ENCODE measurements at regions not wholly inside any gene's neighbourhood (a gene's known extent, or its start where the extent isn't known, plus 50 kb on each side); places are given as distances from the start of the nearest gene placed in this dataset.

DNA sequence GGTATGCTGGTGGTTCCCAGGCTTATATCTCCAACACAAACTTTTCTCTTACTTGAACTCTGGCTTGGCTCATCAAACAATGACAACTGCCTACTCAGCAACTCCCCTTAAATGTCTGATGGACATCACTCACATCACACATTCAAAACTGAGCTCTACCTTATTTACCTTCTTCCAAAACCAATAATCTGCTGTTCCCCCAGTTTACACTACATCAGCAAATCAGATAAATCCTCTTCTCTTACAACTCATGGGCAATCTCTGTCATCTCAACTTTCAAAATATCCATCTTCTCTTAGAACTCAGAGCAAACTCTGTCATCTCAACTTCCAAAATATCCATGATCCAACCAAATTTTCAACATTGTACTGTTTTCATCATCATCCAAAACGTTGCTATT is 2347.9 kb upstream of the ACO1 start:
- Histone ChIP-seq H3K18ac (ENCODE audit: extremely low read depth, low read length) (no peak overlapping the region), H3K27me3 (replicated peaks in 1 of 4; ENCODE audit: control insufficient read depth in 3 of 4, extremely low read depth in 1 of 4, insufficient read depth in 3 of 4, low read length in 3 of 4) (no peaks in the 10 kb centered on the region), H3K56ac (replicated peaks; ENCODE audit: insufficient read length, low read depth, low read length) (no peak overlapping the region), H2BK12ac (ENCODE audit: low read depth, low read length) (no peak overlapping the region), H3K27ac (ENCODE audit: low read depth, low read length) (no peak overlapping the region), H3K4me1 (replicated peaks in 1 of 4; ENCODE audit: control insufficient read depth in 3 of 4, insufficient read depth in 4 of 4, low read length in 3 of 4) (no peaks in the 10 kb centered on the region), H2BK5ac (ENCODE audit: low read depth, low read length) (no peak overlapping the region), H2BK15ac (ENCODE audit: low read length) (no peak overlapping the region), H3K23ac (ENCODE audit: insufficient read length) (no peak overlapping the region), H3K9me3 (ENCODE audit: insufficient read depth in 2 of 2, low read depth in 1 of 2, low read length in 1 of 2) (0 out of 4 replicates have a peak, but pooled peaks cover 0 to 3% of the 10 kb centered on the region in 2 experiments), H3K4me3 (ENCODE audit: extremely low read depth in 1 of 4, insufficient read depth in 2 of 4, low read depth in 3 of 4, low read length in 4 of 4) (no peak overlapping the region), H3K23me2 (ENCODE audit: low read depth, low read length) (no peaks in the 10 kb centered on the region), H3K9ac (replicated peaks in 1 of 4; ENCODE audit: extremely low read depth in 1 of 4, low read depth in 3 of 4, low read length in 3 of 4) (no peak overlapping the region), H3K4ac (replicated peaks; ENCODE audit: insufficient read length, low read depth, low read length) (no peak overlapping the region), H3K14ac (ENCODE audit: insufficient read length) (no peak overlapping the region), H2BK120ac (replicated peaks; ENCODE audit: low read depth, low read length) (no peak overlapping the region), H3K79me2 (ENCODE audit: control insufficient read depth in 1 of 2, insufficient read depth in 2 of 2, low read length in 2 of 2) (no peaks in the 10 kb centered on the region), H3K4me2 (ENCODE audit: insufficient read depth in 1 of 2, low read depth in 2 of 2, low read length in 2 of 2) (no peak overlapping the region), H3K79me1 (ENCODE audit: low read depth, low read length) (no peaks in the 10 kb centered on the region), H4K8ac (ENCODE audit: extremely low read depth, insufficient read depth, low read length) (no peak overlapping the region), H3K36me3 (ENCODE audit: control insufficient read depth in 2 of 4, insufficient read depth in 4 of 4, low read length in 3 of 4) (no peaks in the 10 kb centered on the region), H2AFZ (ENCODE audit: low read length) (no peak overlapping the region), H4K91ac (replicated peaks; ENCODE audit: insufficient read length, low read length) (no peak overlapping the region), H4K5ac (ENCODE audit: insufficient read length, low read depth, low read length) (no peak overlapping the region), H2AK5ac (ENCODE audit: low read depth, low read length) (no peak overlapping the region), H2BK20ac (ENCODE audit: low read length) (no peak overlapping the region), H4K20me1 (replicated peaks in 1 of 2; ENCODE audit: control insufficient read depth in 1 of 2, insufficient read depth in 2 of 2, low read length in 2 of 2) (no peaks in the 10 kb centered on the region)
- WGBS, 2 experiments (ENCODE audit: extremely low coverage in 1 of 2, insufficient coverage in 1 of 2, insufficient read length in 1 of 2, insufficient replicate concordance in 2 of 2, low coverage in 1 of 2, low lambda C conversion rate in 2 of 2, missing lambda C conversion rate in 1 of 2), result 95% methylated on average over 1 of the region's 1 CpG; no CpG with 5 or more reads in 1 of the 2 experiments
- ChIA-PET POLR2A (ENCODE audit: partially characterized antibody) (no interaction called here), CTCF (ENCODE audit: partially characterized antibody) (interaction anchor here (0.6 kb wide), 1 partner anchor 307 kb away, joined by 5 read pairs; no protein-coding TSS in a partner anchor)
- DNase-seq (ENCODE audit: low read depth in 1 of 2, low spot score in 2 of 2), result no peak
- FAIRE-seq, result no peak
- TF ChIP-seq, protein P1, sequence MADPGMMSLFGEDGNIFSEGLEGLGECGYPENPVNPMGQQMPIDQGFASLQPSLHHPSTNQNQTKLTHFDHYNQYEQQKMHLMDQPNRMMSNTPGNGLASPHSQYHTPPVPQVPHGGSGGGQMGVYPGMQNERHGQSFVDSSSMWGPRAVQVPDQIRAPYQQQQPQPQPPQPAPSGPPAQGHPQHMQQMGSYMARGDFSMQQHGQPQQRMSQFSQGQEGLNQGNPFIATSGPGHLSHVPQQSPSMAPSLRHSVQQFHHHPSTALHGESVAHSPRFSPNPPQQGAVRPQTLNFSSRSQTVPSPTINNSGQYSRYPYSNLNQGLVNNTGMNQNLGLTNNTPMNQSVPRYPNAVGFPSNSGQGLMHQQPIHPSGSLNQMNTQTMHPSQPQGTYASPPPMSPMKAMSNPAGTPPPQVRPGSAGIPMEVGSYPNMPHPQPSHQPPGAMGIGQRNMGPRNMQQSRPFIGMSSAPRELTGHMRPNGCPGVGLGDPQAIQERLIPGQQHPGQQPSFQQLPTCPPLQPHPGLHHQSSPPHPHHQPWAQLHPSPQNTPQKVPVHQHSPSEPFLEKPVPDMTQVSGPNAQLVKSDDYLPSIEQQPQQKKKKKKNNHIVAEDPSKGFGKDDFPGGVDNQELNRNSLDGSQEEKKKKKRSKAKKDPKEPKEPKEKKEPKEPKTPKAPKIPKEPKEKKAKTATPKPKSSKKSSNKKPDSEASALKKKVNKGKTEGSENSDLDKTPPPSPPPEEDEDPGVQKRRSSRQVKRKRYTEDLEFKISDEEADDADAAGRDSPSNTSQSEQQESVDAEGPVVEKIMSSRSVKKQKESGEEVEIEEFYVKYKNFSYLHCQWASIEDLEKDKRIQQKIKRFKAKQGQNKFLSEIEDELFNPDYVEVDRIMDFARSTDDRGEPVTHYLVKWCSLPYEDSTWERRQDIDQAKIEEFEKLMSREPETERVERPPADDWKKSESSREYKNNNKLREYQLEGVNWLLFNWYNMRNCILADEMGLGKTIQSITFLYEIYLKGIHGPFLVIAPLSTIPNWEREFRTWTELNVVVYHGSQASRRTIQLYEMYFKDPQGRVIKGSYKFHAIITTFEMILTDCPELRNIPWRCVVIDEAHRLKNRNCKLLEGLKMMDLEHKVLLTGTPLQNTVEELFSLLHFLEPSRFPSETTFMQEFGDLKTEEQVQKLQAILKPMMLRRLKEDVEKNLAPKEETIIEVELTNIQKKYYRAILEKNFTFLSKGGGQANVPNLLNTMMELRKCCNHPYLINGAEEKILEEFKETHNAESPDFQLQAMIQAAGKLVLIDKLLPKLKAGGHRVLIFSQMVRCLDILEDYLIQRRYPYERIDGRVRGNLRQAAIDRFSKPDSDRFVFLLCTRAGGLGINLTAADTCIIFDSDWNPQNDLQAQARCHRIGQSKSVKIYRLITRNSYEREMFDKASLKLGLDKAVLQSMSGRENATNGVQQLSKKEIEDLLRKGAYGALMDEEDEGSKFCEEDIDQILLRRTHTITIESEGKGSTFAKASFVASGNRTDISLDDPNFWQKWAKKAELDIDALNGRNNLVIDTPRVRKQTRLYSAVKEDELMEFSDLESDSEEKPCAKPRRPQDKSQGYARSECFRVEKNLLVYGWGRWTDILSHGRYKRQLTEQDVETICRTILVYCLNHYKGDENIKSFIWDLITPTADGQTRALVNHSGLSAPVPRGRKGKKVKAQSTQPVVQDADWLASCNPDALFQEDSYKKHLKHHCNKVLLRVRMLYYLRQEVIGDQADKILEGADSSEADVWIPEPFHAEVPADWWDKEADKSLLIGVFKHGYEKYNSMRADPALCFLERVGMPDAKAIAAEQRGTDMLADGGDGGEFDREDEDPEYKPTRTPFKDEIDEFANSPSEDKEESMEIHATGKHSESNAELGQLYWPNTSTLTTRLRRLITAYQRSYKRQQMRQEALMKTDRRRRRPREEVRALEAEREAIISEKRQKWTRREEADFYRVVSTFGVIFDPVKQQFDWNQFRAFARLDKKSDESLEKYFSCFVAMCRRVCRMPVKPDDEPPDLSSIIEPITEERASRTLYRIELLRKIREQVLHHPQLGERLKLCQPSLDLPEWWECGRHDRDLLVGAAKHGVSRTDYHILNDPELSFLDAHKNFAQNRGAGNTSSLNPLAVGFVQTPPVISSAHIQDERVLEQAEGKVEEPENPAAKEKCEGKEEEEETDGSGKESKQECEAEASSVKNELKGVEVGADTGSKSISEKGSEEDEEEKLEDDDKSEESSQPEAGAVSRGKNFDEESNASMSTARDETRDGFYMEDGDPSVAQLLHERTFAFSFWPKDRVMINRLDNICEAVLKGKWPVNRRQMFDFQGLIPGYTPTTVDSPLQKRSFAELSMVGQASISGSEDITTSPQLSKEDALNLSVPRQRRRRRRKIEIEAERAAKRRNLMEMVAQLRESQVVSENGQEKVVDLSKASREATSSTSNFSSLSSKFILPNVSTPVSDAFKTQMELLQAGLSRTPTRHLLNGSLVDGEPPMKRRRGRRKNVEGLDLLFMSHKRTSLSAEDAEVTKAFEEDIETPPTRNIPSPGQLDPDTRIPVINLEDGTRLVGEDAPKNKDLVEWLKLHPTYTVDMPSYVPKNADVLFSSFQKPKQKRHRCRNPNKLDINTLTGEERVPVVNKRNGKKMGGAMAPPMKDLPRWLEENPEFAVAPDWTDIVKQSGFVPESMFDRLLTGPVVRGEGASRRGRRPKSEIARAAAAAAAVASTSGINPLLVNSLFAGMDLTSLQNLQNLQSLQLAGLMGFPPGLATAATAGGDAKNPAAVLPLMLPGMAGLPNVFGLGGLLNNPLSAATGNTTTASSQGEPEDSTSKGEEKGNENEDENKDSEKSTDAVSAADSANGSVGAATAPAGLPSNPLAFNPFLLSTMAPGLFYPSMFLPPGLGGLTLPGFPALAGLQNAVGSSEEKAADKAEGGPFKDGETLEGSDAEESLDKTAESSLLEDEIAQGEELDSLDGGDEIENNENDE (IDR thresholded peaks at IDR 0.05; ENCODE audit: insufficient replicate concordance, low read length), result no peak
